Kidney tubule cell (primary cell): ENCODE measurements at regions not wholly inside any gene's neighbourhood (a gene's known extent, or its start where the extent isn't known, plus 50 kb on each side); places are given as distances from the start of the nearest gene placed in this dataset.
A peak's percentile ranks its signal among the peaks of the same experiment; 100 is the strongest.

ENCODE experiments used
- DNase-seq: peaks from one replicate; pipeline ENCODE4 v3.0.0-alpha.2; 2018; ENCODE audit warnings: low spot score

- DNase-seq = peak; percentile 40
Measured at GRCh38 chr1:118717893-118718292, 270.2 kb downstream of the TBX15 start.

- no peak for DNase-seq
Measured at GRCh38 chr1:118716775-118717174, 271.4 kb downstream of the TBX15 start.

GRCh38 chr1:118711356-118711755 is 276.8 kb downstream of the TBX15 start:
- DNase-seq = no peak

- no peak for DNase-seq
Measured at GRCh38 chr1:118698911-118699310, 289.2 kb downstream of the TBX15 start.

GRCh38 chr1:118692143-118692542 is 296.0 kb downstream of the TBX15 start:
- DNase-seq = no peak

GRCh38 chr1:118688891-118689290 is 299.3 kb downstream of the TBX15 start:
- no peak for DNase-seq

GRCh38 chr1:118661769-118662320 is 326.3 kb downstream of the TBX15 start:
- no peak for DNase-seq

- DNase-seq = no peak
Measured at GRCh38 chr1:118660769-118661168, 327.4 kb downstream of the TBX15 start.

- no peak for DNase-seq
Measured at GRCh38 chr1:118659646-118660045, 328.5 kb downstream of the TBX15 start.

GRCh38 chr1:118650107-118650807 is 337.9 kb downstream of the TBX15 start:
- DNase-seq = no peak

- no peak for DNase-seq
Measured at GRCh38 chr1:118649369-118650106, 338.6 kb downstream of the TBX15 start.

- DNase-seq = no peak
Measured at GRCh38 chr1:118636004-118636403, 352.1 kb downstream of the TBX15 start.

GRCh38 chr1:118627435-118627834 is 360.7 kb downstream of the TBX15 start:
- DNase-seq = no peak

- DNase-seq = no peak
Measured at GRCh38 chr1:118621839-118622238, 366.3 kb downstream of the TBX15 start.

GRCh38 chr1:118618618-118619340 is 369.4 kb downstream of the TBX15 start:
- DNase-seq = no peak

GRCh38 chr1:118617916-118618315 is 370.2 kb downstream of the TBX15 start:
- no peak for DNase-seq

GRCh38 chr1:118615066-118615465 is 373.1 kb downstream of the TBX15 start:
- no peak for DNase-seq

GRCh38 chr1:118589238-118589846 is 398.8 kb downstream of the TBX15 start:
- no peak for DNase-seq

- DNase-seq = no peak
Measured at GRCh38 chr1:118588566-118588965, 399.6 kb downstream of the TBX15 start.

- no peak for DNase-seq
Measured at GRCh38 chr1:118578276-118578675, 393.2 kb upstream of the SPAG17 start.

GRCh38 chr1:118575060-118575459 is 390.0 kb upstream of the SPAG17 start:
- DNase-seq = no peak
